ENCODE measurements at regions not wholly inside any gene's neighbourhood (a gene's known extent, or its start where the extent isn't known, plus 50 kb on each side); places are given as distances from the start of the nearest gene placed in this dataset.
A peak's percentile ranks its signal among the peaks of the same experiment; 100 is the strongest.

DNA sequence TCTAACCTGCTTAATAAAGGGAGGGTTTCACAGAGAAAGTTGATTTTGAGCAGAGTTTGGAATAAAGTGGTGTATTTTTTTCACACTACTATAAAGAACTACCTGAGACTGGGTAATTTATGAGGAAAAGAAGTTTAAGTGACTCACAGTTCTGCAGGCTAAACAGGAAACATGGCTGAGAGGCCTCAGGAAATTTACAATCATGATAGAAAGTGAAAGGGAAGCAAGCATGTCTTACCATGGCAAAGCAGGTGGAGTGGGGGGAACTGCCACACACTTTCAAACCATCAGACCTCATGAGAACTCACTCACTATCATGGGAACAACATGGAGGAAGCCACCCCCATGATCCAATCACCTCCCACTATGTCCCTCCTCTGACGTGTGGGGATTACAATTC is 546.7 kb downstream of the EPHA4 start:
- DNase-seq (ENCODE audit: low read depth, low spot score): no peak

DNA sequence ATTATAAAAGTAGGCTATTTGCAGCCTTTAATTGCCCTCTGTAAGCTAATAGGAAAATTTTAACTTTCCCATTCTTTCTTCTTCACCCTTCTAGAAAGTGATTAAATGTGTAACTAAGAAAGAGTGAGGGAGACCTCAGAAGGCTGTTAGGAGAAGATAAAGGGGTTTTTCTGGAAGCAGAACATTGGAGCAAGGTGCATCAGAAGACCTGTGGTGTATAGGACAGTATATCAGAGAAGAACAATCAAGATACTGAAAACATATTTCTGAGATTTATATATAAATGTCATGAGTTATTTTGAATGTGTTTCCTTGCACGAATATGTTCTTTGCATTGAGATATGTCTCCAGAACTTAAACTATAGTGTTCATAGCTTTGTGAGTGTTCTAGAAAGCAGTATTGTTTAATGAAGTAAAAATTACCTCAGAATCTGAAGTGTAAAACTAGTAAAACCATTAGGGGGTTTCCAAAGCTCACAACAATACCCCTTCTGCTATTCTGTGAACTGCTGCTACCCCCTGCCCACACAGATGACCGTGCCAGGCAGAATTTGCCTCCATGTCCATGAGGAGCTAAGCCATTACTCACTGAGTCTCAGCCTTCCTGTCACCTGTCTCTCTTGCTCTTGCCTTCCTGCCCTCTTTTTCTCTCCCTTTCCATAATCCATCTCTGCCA is 537.9 kb downstream of the EPHA4 start:
- DNase-seq (ENCODE audit: low read depth, low spot score): no peak

DNA sequence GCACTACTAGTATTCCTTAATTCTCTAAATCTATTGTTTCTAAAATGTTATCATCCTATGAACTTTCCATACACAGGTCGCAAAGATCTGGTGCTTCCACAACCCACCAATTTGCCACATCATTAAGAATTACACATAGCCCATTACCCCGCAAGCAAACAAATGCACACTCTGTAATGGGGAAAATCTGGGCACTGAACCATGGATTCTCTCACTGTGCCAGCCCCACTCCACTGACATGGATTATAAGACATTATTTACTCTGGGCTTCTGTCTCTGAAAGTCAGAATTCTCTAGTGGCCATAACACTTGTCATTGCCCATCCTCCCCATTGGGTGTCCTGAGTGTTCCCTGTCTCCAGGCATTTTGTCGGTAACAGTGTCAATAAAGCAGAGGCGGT is 537.1 kb downstream of the EPHA4 start:
- DNase-seq (ENCODE audit: low read depth, low spot score): no peak

DNA sequence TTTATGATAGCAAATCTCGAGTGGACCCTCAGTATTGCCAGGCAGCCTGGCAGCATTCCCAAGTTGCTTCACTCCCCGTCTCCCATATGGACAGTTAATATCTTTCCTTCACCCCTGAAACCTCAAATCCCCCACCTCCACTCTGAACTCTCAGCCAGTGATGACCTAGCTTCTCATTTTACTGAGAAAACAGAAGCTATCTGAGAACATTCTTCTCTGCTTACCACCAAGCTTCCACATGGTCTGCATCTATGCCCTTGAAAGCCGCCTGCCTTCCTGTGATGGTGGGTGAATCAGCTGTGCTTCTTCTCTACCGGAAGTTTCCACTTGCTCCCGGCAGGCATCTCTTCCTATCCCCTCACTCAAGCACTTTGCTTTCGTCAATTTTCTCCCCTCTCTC is 529.2 kb downstream of the EPHA4 start:
- DNase-seq (ENCODE audit: low read depth, low spot score): no peak

DNA sequence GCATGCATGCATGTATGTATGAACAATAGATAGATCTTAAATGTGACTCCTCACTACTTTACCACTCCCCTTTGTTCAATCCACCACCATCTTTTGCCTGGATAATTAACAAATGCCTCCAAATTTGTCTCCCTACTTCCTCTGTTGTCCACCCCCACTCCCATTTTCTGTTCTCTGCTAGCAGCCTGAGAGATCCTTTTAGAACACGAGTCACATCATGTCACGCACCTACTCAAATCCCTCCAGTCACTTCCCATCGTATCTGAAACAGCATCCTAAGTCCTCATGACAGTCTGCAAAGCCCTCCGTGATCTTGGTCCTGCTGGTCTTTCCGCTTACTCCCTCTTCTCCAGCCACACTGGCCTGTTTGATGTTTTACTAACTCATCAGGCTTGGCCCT is 527.3 kb downstream of the EPHA4 start:
- DNase-seq (ENCODE audit: low read depth, low spot score): no peak

DNA sequence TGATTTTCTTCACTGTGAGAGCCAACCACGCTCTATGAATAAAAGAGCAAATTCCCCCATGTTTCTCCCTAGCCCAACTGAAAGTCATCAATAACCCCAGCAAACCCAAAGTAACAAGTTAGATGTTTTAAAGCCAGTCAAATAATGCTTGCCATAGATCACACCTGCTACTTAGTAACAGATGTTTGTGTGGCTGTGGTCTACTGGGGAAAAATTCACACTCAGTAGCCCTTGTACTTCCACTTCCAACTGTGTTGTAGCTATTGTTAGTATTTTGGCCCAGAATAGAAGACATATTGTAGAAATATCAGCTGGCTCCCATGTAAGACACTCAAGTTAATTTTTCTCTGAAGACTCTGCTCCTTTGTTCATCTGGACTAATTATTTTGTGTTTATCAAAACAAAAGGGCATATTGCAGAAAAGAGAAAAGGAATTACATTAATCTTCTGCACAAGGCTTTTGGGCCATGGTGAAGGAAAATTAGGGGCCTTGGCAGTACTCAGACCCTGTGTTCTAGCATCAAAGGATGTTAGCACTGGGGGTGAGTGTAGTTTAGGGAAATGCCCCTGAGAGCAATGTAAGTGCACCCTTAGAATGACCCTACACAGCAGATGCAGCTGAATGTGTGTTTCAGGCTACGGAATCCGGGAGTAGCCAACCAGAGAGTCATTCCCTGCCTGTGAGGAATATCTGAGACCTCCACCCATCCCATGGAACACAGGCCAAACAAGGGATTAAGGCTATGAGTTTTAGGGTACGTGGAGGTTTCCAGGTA is 521.9 kb downstream of the EPHA4 start:
- no peak for DNase-seq (ENCODE audit: low read depth, low spot score)

DNA sequence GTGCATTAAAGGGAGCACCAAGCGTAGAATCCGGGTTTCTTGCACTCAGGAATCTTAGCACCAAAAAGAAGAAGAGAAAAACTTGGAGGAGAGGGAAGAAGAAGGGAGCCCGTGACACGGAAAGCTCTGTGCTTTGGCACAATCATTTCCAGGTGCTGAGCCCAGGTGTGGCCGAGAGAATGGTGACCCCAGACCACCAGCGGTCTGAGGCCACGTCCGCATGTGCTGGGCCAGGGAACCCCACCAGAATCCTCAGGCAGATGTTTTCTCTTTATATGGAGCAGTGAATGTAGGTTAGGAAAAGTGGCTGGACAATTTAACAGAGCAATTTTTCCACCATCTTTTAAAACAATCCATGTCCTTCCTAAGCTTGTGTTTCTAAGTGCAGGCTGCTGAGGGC is 520.9 kb downstream of the EPHA4 start:
- no peak for DNase-seq (ENCODE audit: low read depth, low spot score)

DNA sequence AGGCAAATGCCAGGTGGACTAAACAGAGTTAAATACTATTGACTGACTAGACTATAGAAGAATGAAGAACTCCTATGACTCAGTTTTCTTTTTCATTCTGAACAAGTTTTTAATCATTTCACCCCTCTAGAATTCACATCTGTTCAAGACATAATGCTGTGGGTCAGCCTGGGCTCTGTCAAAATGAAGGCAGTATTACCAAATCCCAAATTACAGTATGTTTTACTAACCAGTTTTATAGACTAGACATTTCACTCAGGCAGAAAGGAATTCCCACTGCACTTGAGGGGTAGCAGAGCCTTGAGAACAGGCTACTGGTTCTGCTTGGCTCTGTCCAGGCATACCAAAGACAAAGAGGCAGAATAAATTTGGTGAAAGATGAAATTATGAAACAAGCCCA is 511.7 kb downstream of the EPHA4 start:
- no peak for DNase-seq (ENCODE audit: low read depth, low spot score)

DNA sequence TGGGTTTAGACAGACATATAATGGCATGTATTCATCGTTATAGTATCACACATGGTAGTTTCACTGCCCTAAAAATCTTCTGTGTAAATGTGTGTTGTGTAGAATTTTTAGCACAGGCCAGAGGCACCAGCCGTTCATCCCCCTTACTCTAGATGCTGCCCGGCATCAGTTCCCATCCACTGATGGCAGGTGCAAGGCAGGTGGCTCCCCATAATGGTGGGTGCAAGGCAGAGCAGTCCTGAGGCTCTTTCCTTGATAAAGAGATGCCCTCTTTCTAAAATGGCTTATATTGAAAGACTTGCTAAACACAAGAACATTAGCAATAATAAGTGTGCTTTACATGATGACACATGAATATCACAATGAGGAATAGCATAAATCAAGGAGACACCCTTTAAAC is 508.5 kb downstream of the EPHA4 start:
- DNase-seq (ENCODE audit: low read depth, low spot score): no peak

DNA sequence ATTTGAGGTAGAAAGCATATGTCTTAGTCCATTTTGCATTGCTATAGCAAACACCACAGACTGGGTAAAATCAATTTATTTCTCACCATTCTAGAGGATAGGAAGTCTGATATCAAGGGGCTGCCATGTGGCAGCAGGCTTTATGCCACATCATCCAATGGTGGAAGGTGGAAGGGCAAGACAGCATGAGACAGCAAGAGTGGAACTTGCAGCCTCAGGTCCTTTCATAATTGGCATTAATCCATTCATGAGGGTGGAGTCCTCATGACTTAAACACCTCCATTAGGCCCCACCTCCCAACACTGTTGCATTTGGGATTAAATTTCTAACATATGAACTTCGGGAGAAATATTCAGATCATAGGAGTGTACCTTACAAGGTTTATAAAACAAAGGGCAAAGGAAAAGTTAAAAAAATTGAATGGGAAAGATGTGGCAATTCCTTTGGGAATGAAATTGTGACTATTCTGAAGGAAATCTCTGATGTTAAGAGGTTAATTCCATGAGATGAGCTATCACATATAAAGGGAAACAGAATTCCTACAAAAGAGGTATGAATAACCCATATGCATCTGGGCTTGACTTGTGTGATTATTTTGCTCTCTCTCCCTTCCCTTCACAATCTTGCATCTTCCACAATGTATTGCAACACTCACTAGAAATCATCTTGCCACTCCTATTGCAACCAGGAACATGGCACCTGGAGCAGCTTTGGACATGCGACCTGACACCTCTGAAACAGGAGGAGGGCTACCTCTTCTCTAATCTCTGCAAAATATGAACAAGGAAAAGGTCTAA is 507.8 kb downstream of the EPHA4 start:
- DNase-seq (ENCODE audit: low read depth, low spot score): no peak

DNA sequence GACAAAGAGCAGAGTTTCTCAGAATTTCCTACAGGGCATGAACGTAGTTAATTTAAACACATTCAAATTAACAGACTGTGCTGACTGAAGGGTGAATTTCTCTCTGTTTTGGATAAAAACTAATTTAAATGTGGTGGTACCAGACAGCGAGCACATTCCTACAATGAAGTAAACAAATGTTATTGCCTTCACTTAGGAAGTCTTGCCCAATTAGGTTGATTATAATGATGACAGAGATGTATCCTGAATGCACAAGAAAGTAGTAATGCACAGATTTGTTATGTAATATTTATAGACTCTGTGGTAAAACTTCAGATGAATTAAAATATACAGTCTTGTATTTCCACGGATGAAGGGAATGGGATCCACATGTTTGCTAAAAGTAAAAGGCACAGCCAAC is 507.2 kb downstream of the EPHA4 start:
- no peak for DNase-seq (ENCODE audit: low read depth, low spot score)

DNA sequence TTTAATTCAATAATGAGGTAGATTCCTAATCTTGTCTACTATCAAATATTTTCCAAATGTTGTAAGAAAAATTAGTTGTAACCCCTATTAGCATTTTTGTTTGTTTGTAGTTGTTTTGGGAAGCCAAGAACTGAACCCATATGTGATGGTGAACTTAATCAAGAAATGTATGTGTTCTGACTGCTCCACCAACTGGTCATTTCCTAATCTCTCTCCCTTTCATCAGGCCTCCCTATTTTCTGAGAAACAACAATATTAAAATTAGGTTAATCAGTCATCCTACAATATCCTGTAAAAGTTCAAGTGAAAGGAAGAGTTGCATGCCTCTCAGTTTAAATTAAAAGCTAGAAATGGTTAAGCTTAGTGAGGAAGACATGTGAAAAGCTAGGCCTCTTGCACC is 504.0 kb downstream of the EPHA4 start:
- no peak for DNase-seq (ENCODE audit: low read depth, low spot score)

DNA sequence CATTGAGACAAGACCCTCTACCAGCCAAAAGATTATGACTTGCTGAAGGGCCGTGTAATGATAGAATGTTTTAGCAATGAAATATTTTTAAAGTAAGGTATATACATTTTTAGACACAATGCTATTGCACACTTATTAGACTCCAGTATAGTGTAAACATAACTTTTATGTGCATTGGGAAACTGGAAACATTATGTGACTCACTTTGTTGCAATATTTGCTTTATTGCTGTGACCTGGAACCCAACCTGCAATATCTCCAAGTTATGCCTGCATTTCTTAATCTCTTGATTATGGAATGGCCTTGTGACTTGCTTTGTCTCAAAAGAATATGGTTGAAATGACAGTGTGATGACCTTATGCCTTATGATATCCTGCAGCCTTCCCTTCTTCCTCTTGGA is 502.0 kb downstream of the EPHA4 start:
- no peak for DNase-seq (ENCODE audit: low read depth, low spot score)

DNA sequence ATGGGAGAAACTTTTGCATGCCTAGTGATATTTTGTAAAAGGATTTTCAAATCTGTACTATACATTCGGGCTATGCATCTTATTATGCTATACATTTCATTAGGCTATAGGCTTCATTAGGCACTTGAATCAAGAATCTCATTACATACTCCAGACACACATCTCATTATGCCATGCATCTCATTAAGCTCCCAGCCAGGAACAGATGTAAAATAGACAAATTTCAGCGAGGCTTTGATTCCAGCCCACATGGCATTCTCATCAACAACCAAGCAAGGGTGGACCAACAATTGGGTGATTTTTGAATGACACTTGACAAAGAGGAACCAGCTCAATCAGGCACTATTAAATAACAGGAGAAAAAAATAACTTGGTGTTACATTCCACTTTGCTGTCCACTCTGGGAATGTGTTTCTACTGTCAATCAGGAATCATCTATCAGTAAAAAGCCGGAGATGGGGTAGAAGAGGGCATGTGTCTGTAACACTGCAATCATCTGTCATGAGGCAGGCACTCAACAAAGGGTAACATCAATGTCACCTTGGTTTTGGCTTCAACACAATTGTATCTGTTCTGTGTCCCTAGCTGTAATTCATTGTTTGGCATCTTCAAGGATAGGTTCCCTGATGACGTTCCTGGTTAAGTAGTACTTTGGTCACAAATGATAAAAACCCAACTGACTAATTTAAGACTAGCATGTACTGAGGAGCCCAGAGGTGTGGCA is 498.6 kb downstream of the EPHA4 start:
- DNase-seq (ENCODE audit: low read depth, low spot score): no peak

DNA sequence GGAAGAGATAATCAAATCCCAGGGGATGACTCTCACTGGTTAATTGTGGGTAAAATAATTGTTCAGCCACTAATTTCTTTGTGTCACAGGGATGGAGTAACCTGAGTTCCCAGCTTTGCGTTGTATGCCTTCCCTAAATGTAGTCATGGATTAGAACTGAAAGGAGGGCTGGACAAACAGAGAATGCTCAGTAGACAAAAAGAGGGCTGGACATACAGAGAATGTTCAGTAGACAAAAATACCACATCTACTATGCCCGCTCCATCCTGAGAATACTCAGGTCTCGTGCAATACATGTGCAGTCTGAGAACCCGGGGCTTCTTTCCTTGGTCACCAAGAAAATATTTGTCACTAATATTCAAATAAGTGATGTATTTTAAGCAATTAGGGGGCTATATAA is 497.9 kb downstream of the EPHA4 start:
- no peak for DNase-seq (ENCODE audit: low read depth, low spot score)

DNA sequence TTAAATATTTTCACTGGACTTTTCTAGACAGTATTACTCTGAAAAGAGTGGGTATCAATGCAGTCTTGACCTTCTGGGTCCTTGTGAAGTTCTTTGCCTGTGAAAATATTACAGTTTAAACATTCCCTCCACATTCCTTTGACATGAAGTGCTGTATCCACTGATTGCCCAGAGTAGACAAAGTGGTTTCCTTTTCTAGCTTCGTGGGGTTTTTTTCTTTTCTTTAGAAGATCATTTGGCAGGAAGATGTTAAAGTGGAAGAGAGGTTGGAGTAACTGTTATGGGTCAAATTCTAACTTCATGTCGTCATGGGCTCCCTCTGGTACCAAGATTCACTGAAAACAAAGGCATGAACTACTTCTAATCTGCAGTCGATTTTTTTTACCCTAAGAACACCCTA is 496.9 kb downstream of the EPHA4 start:
- peak; percentile 5 for DNase-seq (ENCODE audit: low read depth, low spot score)

DNA sequence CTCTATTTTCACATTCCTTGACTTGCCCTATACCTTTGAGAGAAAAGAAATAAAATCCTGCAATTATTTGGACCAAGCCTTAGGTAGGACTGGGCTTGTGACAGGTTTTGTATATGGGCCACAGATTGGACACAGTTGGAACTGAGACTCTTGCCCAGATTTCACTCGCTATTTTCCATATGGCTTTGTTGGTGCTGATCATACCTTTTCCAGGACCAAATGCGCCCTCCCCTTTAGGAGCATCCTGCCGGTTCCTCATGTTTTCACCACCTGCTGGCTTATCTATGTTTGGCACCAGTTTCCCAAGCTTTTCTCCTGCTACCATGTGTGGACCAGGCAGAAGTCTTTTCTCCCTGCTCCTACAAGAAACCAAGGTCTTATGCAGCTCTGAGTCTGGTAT is 494.9 kb downstream of the EPHA4 start:
- no peak for DNase-seq (ENCODE audit: low read depth, low spot score)

DNA sequence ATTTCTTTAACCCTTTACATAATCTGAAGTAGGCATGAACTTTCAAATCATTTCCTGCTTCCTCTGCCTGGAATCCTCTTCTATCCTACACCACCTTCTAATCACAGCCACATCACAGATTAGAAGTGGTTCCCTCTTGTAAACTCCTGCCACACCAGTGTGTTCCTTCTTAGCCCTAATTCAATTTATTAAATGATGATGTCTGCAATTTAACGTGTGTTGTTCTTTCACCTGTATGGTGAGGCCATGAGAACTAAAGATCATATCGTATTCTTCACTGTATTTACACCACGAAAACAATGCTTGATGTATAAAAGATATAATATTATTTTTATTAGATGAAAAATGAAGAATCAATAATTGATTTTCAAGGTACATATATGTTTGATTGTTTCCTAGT is 494.3 kb downstream of the EPHA4 start:
- no peak for DNase-seq (ENCODE audit: low read depth, low spot score)

DNA sequence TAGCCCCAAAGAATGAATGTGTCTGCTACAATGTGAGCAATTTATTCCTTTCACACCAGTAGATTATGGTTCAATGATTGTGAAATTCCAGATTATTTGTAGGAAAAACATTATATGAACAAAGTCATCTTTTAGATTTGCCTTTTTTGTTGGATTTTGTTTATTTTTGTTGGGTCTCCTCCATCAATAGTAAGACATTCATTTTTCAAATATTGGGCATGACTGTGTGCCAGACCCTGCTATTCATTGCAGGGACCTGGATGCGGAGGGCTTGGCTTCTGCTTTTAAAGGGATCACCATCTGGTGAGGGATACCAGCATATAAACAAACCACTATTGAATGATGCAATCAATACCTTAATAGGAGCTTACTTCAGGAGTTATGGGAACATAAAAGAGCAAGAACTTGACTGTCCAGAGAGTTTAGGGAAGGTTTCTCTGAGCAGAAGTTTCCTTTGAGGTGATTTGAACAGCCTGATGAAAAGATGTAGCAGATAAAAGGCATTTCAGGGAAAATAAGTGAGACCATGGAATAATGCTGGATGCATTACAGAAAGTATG is 486.7 kb downstream of the EPHA4 start:
- DNase-seq (ENCODE audit: low read depth, low spot score): no peak

DNA sequence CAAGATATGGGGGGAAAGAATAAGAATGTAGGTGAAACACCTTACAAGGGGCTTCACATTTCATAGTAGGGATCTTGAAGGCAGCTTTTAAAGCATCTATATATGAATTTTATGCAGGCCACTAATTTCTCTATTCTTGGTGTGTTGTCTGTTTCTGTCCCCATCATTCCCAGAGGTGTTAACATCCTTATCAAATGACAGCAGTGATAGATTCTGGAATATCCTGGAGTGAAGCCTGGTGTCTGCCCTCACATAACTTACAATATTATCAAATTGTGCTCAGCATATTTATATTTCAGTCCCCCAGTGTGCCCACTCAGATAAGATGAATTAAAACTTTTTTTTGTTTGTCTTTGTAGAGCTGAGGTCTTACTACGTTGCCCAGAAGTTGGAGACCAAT is 486.2 kb downstream of the EPHA4 start:
- DNase-seq (ENCODE audit: low read depth, low spot score): no peak

DNA sequence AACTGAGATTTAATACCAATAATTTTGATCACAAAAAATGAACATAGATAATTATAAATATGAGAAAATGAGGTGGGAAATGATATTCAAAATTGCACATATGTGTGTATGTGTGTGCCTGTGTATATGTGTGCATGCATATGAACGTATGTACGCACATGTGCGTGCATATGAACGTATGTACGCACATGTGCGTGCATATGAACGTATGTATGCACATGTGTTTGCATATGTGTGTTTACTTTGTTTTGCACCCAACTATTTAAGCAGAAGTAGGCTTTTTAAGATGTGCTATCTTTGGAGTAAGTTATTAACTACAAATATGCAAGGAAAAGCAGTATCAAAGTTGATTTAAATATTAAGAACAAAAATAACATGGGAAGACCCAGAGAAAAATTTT is 484.3 kb downstream of the EPHA4 start:
- DNase-seq (ENCODE audit: low read depth, low spot score): no peak

DNA sequence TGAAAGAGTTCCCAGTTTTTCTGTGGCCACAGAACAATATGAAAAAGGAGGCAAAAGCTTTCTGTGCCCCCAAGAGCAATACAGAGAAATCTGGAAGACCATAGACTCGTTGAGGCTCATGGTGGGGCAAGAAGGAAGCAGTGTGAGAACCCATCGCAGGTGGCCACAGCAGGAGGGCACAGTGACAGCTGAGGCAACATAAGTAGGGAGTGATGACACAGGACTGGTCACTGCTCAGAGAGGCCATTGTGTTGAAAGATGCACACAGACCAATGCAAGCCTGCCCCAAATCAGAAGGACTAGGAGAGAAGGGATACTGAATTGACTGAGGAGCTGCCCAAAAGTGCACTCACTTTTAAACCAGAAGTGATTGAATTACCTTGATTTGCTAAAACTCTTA is 483.6 kb downstream of the EPHA4 start:
- DNase-seq (ENCODE audit: low read depth, low spot score): no peak

All from brain pericyte (primary cell).